Neural cell (in vitro differentiated cells): ENCODE measurements at regions not wholly inside any gene's neighbourhood (a gene's known extent, or its start where the extent isn't known, plus 50 kb on each side); places are given as distances from the start of the nearest gene placed in this dataset.

Source experiments
- H2AFZ ChIP-seq: fragments of 200-600, 300-800 bp; sonication (generic), shearing (Covaris generic); 2 replicates; pipeline ENCODE4 v1.6.0; 2014; ENCODE audit warnings: low read depth, mild to moderate bottlenecking, antibody characterized with exemption, low read length, moderate library complexity
- H3F3A ChIP-seq: fragments of 200-600 bp; shearing (Covaris generic); 2 replicates; pipeline ENCODE4 v1.6.1; 2016; ENCODE audit warnings: mild to moderate bottlenecking, moderate library complexity, mixed read lengths, antibody characterized with exemption, low read length; ENCODE audit not compliant: insufficient read depth, poor library complexity, severe bottlenecking
- H3K27ac ChIP-seq: fragments of 200-600, 300-800 bp; sonication (generic), shearing (Covaris generic); 2 replicates; pipeline ENCODE4 v1.5.1; 2014; ENCODE audit warnings: mild to moderate bottlenecking, low read length, moderate library complexity
- H3K27me3 ChIP-seq: fragments of 300-800, 200-600 bp; sonication (generic), shearing (Covaris generic); 2 replicates; pipeline ENCODE4 v1.6.0; 2014; ENCODE audit warnings: mild to moderate bottlenecking, low read depth, low read length, moderate library complexity; ENCODE audit not compliant: insufficient read depth
- H3K36me3 ChIP-seq: fragments of 300-800, 200-600 bp; sonication (generic), shearing (Covaris generic); 2 replicates; pipeline ENCODE4 v1.5.1; 2014; ENCODE audit warnings: mild to moderate bottlenecking, antibody characterized with exemption, low read length, moderate library complexity; ENCODE audit not compliant: insufficient read depth
- H3K4me2 ChIP-seq: fragments of 300-800, 200-600 bp; sonication (generic), shearing (Covaris generic); 2 replicates; pipeline ENCODE4 v1.6.0; 2014; ENCODE audit warnings: mild to moderate bottlenecking, low read length
- H3K4me3 ChIP-seq: fragments of 300-800, 200-600 bp; sonication (generic), shearing (Covaris generic); 2 replicates; pipeline ENCODE4 v1.5.1; 2014; ENCODE audit warnings: mild to moderate bottlenecking, low read length, moderate library complexity
- H3K79me2 ChIP-seq: fragments of 200-600 bp; shearing (Covaris generic); replicated peaks from 2 replicates; pipeline ENCODE4 v1.6.0; 2014; ENCODE audit warnings: mild to moderate bottlenecking, low read length, moderate library complexity; ENCODE audit not compliant: insufficient read depth
- H3K9ac ChIP-seq: fragments of 300-800, 200-600 bp; sonication (generic), shearing (Covaris generic); 2 replicates; pipeline ENCODE4 v1.6.1; 2016; ENCODE audit warnings: mild to moderate bottlenecking, low read length, mixed read lengths
- H3K9me2 ChIP-seq: fragments of 200-600 bp; shearing (Covaris generic); 2 replicates; pipeline ENCODE4 v1.6.1; 2016; ENCODE audit warnings: mild to moderate bottlenecking, low read length, mixed read lengths; ENCODE audit not compliant: insufficient read depth
- H3K9me3 ChIP-seq: fragments of 200-600, 300-800 bp; sonication (generic), shearing (Covaris generic); 2 replicates; pipeline ENCODE4 v1.6.1; 2016; ENCODE audit warnings: mild to moderate bottlenecking, mixed run types, low read length, moderate library complexity, mixed read lengths
- H4K20me1 ChIP-seq: fragments of 200-600 bp; shearing (Covaris generic); 2 replicates; pipeline ENCODE4 v1.6.1; 2016; ENCODE audit warnings: mild to moderate bottlenecking, mixed run types; ENCODE audit not compliant: insufficient read depth
- CTCF ChIP-seq: fragments of 450-650 bp; IDR thresholded peaks from 2 replicates; pipeline ENCODE4 v1.5.1; 2014; ENCODE audit warnings: antibody characterized with exemption, mild to moderate bottlenecking, moderate library complexity; ENCODE audit not compliant: poor library complexity, severe bottlenecking
- EP300 ChIP-seq: fragments of 450-650 bp; conservative IDR thresholded peaks from 2 replicates; pipeline ENCODE4 v1.6.1; 2014; ENCODE audit warnings: antibody characterized with exemption, mild to moderate bottlenecking, moderate library complexity; ENCODE audit not compliant: poor library complexity, severe bottlenecking
- EZH2 ChIP-seq: fragments of 200-600, 300-800 bp; shearing (Covaris generic), sonication (generic); IDR thresholded peaks from 2 replicates; pipeline ENCODE4 v1.6.1; 2014; ENCODE audit warnings: antibody characterized with exemption, low read length, borderline replicate concordance, mild to moderate bottlenecking; ENCODE audit not compliant: insufficient read depth, poor library complexity, severe bottlenecking
- MXI1 ChIP-seq: fragments of 450-650 bp; conservative IDR thresholded peaks from 2 replicates; pipeline ENCODE4 v1.6.1; 2014; ENCODE audit warnings: antibody characterized with exemption, mild to moderate bottlenecking; ENCODE audit not compliant: poor library complexity, severe bottlenecking
- POLR2AphosphoS5 ChIP-seq: IDR thresholded peaks from 2 replicates; pipeline ENCODE4 v1.6.1; 2012
- RAD21 ChIP-seq: fragments of 450-650 bp; conservative IDR thresholded peaks from 2 replicates; pipeline ENCODE4 v1.6.1; 2014; ENCODE audit warnings: antibody characterized with exemption, mild to moderate bottlenecking, moderate library complexity
- REST ChIP-seq: IDR thresholded peaks from 2 replicates; pipeline ENCODE4 v1.6.1; 2012; ENCODE audit warnings: borderline replicate concordance
- SMC3 ChIP-seq: fragments of 450-650 bp; conservative IDR thresholded peaks from 2 replicates; pipeline ENCODE4 v1.6.1; 2014; ENCODE audit warnings: antibody characterized with exemption, mild to moderate bottlenecking, moderate library complexity; ENCODE audit not compliant: poor library complexity
- TAF1 ChIP-seq: IDR thresholded peaks from 2 replicates; pipeline ENCODE4 v1.6.1; 2012; ENCODE audit warnings: low read depth

- Histone ChIP-seq H3K4me3 (no peak overlapping the region), H4K20me1 (no peaks in the 10 kb centered on the region), H3F3A (no peaks in the 10 kb centered on the region), H2AFZ (no peak overlapping the region), H3K36me3 (no peaks in the 10 kb centered on the region), H3K4me2 (no peak overlapping the region), H3K9me3 (no peaks in the 10 kb centered on the region), H3K27ac (no peak overlapping the region), H3K79me2 (no peaks in the 10 kb centered on the region), H3K9ac (no peak overlapping the region), H3K27me3 (no peaks in the 10 kb centered on the region), H3K9me2 (no peaks in the 10 kb centered on the region)
- TF ChIP-seq CTCF (no peak), REST (no peak), EP300 (no peak), RAD21 (no peak), EZH2 (no peak), MXI1 (no peak), TAF1 (no peak), SMC3 (no peak), POLR2AphosphoS5 (no peak)
These were observed 614.3 kb downstream of the NCAM2 start for GRCh38 chr21:21612466-21612865.

- Histone ChIP-seq H2AFZ (no peak overlapping the region), H3K36me3 (no peaks in the 10 kb centered on the region), H3K9me2 (no peaks in the 10 kb centered on the region), H3K9me3 (no peaks in the 10 kb centered on the region), H4K20me1 (no peaks in the 10 kb centered on the region), H3F3A (no peaks in the 10 kb centered on the region), H3K27ac (no peak overlapping the region), H3K9ac (no peak overlapping the region), H3K4me2 (no peak overlapping the region), H3K4me3 (no peak overlapping the region), H3K79me2 (no peaks in the 10 kb centered on the region), H3K27me3 (no peaks in the 10 kb centered on the region)
- TF ChIP-seq RAD21, result no peak
- TF ChIP-seq POLR2AphosphoS5, result no peak
- TF ChIP-seq CTCF, result no peak
- TF ChIP-seq MXI1, result no peak
- no peak for TF ChIP-seq EZH2
- TF ChIP-seq TAF1, result no peak
- TF ChIP-seq EP300, result no peak
- no peak for TF ChIP-seq SMC3
- no peak for TF ChIP-seq REST
These were observed 616.8 kb downstream of the NCAM2 start for GRCh38 chr21:21614966-21615365.
